ENCODE measurements at regions not wholly inside any gene's neighbourhood (a gene's known extent, or its start where the extent isn't known, plus 50 kb on each side); places are given as distances from the start of the nearest gene placed in this dataset.

- Histone ChIP-seq H2AFZ (ENCODE audit: low read depth, low read length, poor library complexity, severe bottlenecking) (no peak overlapping the region), H3K27ac (ENCODE audit: low read depth, low read length) (no peak overlapping the region), H3K9ac (ENCODE audit: low read length) (no peak overlapping the region), H3K36me3 (ENCODE audit: control insufficient read depth in 1 of 2, insufficient read depth in 2 of 2, low read length in 2 of 2) (no peaks in the 10 kb centered on the region), H3K79me2 (ENCODE audit: insufficient read depth, low read length) (no peaks in the 10 kb centered on the region), H3K4me1 (ENCODE audit: control insufficient read depth in 1 of 2, insufficient read depth in 2 of 2, low read length in 2 of 2) (no peaks in the 10 kb centered on the region), H3K9me2 (ENCODE audit: insufficient read depth) (no peaks in the 10 kb centered on the region), H4K20me1 (ENCODE audit: insufficient read depth) (no peaks in the 10 kb centered on the region), H3K27me3 (ENCODE audit: insufficient read depth, low read length) (peaks cover 7% of the 10 kb centered on the region; the same call in 1 of the 2 replicates), H3K4me2 (ENCODE audit: low read length) (no peak overlapping the region), H3K9me3 (ENCODE audit: control insufficient read depth in 1 of 2, insufficient read depth in 1 of 2, low read depth in 1 of 2, low read length in 2 of 2) (no peaks in the 10 kb centered on the region), H3K4me3 (replicated peaks in 1 of 2; ENCODE audit: low read depth in 1 of 2, low read length in 2 of 2) (no peak overlapping the region)
- DNase-seq (ENCODE audit: low read depth, low spot score) (no peak), ATAC-seq (no peak)
- BruUV-seq (replicated peaks): no TSS peak
- intact Hi-C loops (cut with micrococcal nuclease): no loop called here
- ChIA-PET RAD21 (ENCODE audit: low non-redundant PET in 1 of 2, low total read pairs in 2 of 2, uncharacterized antibody in 2 of 2, unreplicated experiment in 2 of 2) (no interaction called here), POLR2A (no interaction called here), CTCF (no interaction called here)
- no peak for TF ChIP-seq EGR1 (IDR thresholded peaks at IDR 0.05; ENCODE audit: low read depth)
- TF ChIP-seq ZFX (IDR thresholded peaks at IDR 0.05): no peak
- no peak for TF ChIP-seq SIN3A (IDR thresholded peaks at IDR 0.05; ENCODE audit: low read depth)
These were observed 165.6 kb downstream of the ARL6IP6 start for GRCh38 chr2:152883951-152884487.

GRCh38 chr2:152881527-152881926, 163.1 kb downstream of the ARL6IP6 start:
- no peaks in the 10 kb centered on the region for H3K9me2 ChIP-seq (ENCODE audit: insufficient read depth)
- H3K4me1 ChIP-seq (ENCODE audit: control insufficient read depth in 1 of 2, insufficient read depth in 2 of 2, low read length in 2 of 2): no peaks in the 10 kb centered on the region
- intact Hi-C loops (cut with micrococcal nuclease): no loop called here
- H3K4me3 ChIP-seq (replicated peaks in 1 of 2; ENCODE audit: low read depth in 1 of 2, low read length in 2 of 2): no peak overlapping the region
- H3K9ac ChIP-seq (ENCODE audit: low read length): no peak overlapping the region
- TF ChIP-seq ZBTB33 (IDR thresholded peaks at IDR 0.05; ENCODE audit: extremely low read depth, insufficient replicate concordance, low read length) (no peak), ZFX (IDR thresholded peaks at IDR 0.05) (no peak), YY1 (IDR thresholded peaks at IDR 0.05; ENCODE audit: extremely low read depth, insufficient replicate concordance, low read depth, low read length) (no peak), EZH2 (IDR thresholded peaks at IDR 0.05) (no peak)
- POLR2A ChIA-PET: no interaction called here
- DNase-seq (ENCODE audit: low read depth, low spot score) (no peak), ATAC-seq (no peak)
- no TSS peak for BruUV-seq (replicated peaks)
- no peaks in the 10 kb centered on the region for H3K36me3 ChIP-seq (ENCODE audit: control insufficient read depth in 1 of 2, insufficient read depth in 2 of 2, low read length in 2 of 2)
- no peaks in the 10 kb centered on the region for H3K27me3 ChIP-seq (ENCODE audit: insufficient read depth, low read length)
- no peak overlapping the region for H2AFZ ChIP-seq (ENCODE audit: low read depth, low read length, poor library complexity, severe bottlenecking)
- CTCF ChIA-PET: no interaction called here
- RAD21 ChIA-PET (ENCODE audit: low non-redundant PET in 1 of 2, low total read pairs in 2 of 2, uncharacterized antibody in 2 of 2, unreplicated experiment in 2 of 2): no interaction called here
- no peaks in the 10 kb centered on the region for H4K20me1 ChIP-seq (ENCODE audit: insufficient read depth)
- H3K9me3 ChIP-seq (ENCODE audit: control insufficient read depth in 1 of 2, insufficient read depth in 1 of 2, low read depth in 1 of 2, low read length in 2 of 2): no peaks in the 10 kb centered on the region
- no peaks in the 10 kb centered on the region for H3K79me2 ChIP-seq (ENCODE audit: insufficient read depth, low read length)
- H3K27ac ChIP-seq (ENCODE audit: low read depth, low read length): no peak overlapping the region
- H3K4me2 ChIP-seq (ENCODE audit: low read length): no peak overlapping the region

Measured in HCT116 (cell line).